DMS53 (cell line): ENCODE measurements at regions not wholly inside any gene's neighbourhood (a gene's known extent, or its start where the extent isn't known, plus 50 kb on each side); places are given as distances from the start of the nearest gene placed in this dataset.
A peak's percentile ranks its signal among the peaks of the same experiment; 100 is the strongest.
"Not testable (repeated sequence)": the region's sequence is repeated elsewhere in the genome, so short reads cannot be mapped to it uniquely, and the experiment has no call there.

Experiments used
- DNase-seq: peaks from one replicate; lab custom pipeline; 2025; lab: John Stamatoyannopoulos, UW

GRCh38 chr13:83100237-83100636, 782.0 kb downstream of the SLITRK1 start:
- no peak for DNase-seq

GRCh38 chr13:83088858-83089257, 793.4 kb downstream of the SLITRK1 start:
- DNase-seq: no peak

DNA sequence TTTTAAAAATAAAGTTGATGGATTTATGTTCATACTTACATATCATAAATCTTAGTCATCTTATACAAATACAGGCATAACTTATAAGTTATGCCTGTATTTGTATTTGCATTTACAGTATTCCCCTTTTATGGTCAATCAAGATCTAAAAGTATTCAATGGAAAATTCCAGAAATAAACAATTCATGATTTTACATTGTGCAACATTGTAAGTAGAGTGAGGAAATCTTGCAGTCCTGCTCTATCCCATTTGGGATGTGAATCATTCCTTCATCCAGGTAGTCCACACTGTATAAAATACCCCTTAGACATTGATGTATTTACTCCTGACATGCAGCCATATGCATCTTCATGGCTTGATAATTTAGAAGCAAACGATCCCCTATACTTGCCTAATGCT, 795.3 kb downstream of the SLITRK1 start:
- DNase-seq: no peak

DNA sequence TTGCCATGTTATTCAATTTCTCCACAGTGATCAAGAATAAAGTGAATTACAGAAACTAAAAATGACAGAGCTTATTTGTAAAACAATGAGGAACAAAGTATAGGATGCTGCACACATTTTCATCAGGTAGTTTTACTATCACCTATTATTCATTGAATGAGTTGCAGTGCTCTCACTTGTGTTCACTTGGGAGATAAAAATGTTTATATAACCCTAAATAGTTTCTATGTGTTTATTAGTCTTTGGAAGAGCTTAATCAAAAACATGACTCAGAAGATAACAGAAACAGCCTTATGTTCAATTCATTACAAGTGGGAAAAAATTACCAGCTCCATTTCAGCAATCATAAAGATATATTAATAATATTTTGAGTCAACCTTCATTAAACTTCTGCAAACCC, 796.2 kb downstream of the SLITRK1 start:
- no peak for DNase-seq

DNA sequence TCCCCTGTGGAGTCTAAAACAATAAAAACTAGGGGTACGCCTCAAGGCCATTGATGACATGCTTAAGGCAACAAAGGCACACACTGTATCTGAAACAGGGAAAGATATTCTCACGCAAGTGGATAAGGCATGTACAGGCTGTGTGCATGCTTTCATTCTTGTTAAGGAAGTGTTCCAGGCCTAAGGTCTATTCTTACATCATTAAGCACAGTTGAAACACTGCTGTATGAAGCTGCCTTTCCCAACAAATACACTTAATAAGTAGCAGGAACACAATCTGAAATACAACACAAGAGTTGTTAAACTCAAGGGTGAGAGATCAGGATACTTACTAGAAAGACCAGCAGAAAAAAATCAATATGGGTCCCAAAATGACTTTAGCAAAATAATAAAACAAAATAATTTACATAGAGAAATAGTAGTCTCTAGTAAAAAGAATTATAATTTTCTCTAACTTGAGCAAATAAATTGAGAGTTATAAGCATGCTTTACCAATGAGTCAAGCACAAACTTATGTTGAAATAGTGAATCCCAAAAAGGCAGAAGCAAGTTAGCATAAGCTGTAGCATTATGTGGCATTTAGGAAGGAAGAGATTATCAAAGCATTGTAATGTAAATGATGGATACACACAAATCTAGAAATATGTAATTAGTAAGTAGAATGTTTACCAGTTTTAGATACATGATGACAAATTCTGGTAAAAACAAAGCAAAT, 796.9 kb downstream of the SLITRK1 start:
- DNase-seq: no peak

DNA sequence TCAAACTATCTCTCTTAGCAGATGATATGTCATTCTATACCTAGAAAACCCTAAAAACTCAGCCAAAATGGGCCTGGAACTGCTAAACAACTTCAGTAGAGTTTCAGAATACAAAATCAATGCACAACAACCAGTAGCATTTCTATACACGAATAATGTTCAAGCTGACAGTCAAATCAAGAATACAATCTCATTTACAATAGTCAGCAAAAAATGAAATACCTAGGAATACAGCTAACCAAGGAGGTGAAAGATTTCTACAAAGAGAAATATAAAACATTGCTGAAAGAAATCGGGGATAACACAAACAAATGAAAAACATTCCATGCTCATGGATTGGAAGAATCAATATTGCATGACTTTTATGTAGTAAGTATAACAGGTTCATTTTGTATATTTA, 804.8 kb downstream of the SLITRK1 start:
- no peak for DNase-seq

- not testable (repeated sequence) for DNase-seq
Observed at GRCh38 chr13:83073930-83074329, 808.3 kb downstream of the SLITRK1 start.

DNA sequence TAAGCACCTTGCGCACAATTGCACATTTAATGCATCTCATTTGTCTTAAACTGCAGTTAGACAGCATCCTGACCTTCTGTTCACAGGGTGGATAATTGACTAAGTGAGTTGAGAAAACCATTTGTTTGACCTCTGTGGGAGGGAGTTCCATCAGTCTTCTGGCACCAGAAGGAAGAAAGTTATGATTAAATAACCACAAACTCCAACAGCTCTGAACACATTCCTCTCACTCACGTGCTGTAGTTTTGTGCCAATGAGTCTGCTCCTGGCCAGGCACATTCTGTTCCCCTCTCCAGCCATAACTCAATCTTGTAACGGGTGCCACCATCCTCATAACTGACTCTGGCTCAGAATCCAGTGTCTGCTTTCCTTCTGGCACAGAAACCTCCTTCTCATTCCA, 817.2 kb downstream of the SLITRK1 start:
- no peak for DNase-seq

GRCh38 chr13:83057119-83057518, 825.2 kb downstream of the SLITRK1 start:
- DNase-seq: peak; percentile 0

GRCh38 chr13:83056269-83056668, 826.0 kb downstream of the SLITRK1 start:
- DNase-seq: no peak

DNA sequence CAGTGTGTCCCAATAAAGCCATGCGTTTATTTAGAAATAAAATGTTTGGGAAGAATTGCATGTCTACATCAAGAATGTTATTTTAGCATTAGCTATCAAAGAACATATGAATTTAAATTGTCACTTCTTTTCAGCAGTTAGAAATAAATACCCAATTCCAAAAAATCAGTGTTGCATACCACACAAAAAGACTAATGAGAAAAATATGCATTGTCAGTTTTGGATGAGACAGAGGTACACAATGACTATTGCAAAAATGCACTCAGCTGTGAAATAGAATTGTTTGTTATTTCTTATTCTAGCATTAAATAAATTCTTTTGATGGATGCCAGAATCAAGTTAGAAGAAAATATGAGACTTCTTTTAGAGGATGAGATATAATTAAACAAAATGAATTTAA, 833.9 kb downstream of the SLITRK1 start:
- DNase-seq: no peak

- DNase-seq: no peak
Observed at GRCh38 chr13:83024955-83025594, 857.2 kb downstream of the SLITRK1 start.

DNA sequence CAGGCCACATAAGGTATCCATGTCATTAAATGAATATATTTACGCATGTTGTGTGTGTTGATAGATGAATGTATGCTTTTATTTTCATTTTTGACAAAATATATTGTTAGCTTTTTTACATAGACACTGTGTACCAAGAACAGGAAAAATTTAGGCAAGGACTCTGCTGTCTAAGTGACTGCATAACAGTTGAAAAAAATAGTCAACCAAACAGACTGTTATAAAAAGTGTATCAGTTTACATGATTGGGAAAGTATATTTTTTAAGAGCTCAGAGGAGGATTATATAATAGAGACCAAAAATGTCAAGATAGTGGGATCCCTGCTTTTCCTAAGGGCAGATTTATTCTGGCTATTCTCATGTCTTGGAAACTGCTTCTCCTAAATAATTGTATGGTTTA, 858.0 kb downstream of the SLITRK1 start:
- DNase-seq: no peak

DNA sequence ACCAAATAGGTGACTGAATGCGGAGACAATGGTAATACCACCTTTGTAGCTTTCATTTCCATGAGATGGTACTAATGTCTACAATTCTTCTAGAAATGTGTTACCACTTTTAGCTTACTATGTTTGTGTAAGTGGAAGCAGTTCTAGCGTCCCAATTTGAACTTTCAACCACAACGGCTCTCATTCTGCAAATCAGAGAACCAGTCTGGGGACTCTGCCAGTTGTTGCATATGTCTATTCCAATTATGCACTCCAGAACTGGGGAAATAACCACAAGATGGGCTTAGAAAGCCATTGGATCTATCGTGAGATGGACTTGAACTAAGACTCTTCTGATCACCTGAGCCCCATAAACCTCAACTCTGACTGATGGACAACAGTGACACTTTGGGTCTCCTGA, 862.3 kb downstream of the SLITRK1 start:
- DNase-seq: no peak

DNA sequence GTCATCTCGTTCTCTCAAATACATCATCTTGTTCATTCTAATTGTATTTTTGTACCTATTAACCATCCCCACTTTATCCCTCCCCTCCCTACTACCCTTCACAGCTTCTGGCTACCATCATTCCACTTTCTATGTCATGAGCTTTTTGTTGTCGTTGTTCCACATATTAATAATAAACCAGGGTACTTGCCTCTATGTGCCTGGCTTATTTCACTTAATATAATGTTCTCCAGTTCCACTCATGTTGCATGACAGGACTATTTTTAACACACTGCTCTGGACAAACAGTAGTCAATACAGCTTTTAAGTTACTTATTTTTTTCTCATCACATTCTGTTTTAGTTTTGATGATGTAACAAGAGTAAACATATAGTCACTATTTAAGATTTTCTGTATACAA, 872.3 kb downstream of the SLITRK1 start:
- DNase-seq: no peak

DNA sequence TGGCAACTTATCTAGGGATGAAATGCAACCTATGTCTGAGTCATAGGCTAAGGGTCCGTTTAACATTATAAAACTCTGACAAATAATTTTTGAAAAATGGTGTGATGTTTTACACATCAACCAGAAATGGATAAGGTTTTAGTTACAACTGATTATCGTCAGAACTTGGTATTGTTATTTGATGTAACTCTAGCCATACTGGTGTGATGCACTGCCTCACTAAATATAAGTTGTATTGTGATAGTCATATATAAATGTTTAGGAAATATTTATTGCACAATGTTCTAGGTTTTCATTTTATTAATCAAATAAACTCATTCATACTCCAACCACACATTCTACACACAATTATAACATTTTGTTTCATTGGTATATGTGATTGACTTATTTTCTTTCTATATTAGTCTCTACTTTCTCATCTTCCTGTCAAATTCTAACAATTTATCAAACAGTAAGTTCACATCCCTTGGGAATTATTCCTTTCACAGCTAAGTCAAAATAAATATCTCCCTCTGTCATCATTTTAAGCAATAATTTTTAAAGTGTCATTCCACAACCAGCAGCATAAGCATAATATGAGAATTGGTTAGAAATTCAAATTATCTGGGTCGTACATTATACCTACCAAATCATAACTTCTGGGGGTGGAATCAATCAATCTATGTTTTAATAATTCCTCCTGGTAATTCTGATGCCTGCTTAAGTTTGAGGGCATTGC, 873.9 kb downstream of the SLITRK1 start:
- no peak for DNase-seq

DNA sequence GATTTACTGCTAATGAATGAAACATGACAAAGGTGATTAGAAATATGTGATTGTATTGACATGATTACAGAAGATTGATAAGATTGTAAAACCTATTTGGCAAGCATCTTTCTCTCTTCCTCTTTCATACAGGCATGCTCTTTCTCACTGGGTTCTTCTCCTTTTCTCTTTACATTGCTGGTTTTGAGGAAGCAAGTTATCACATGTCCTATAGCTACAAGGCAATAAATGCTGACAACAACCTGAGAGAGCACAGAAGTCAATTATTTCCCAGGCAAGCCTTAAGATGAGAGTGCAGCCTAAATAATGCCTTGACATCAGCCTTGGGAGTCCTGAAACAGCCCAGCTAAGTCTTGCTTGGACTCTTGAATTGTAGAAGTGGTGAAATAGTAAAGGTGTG, 875.0 kb downstream of the SLITRK1 start:
- DNase-seq: no peak

DNA sequence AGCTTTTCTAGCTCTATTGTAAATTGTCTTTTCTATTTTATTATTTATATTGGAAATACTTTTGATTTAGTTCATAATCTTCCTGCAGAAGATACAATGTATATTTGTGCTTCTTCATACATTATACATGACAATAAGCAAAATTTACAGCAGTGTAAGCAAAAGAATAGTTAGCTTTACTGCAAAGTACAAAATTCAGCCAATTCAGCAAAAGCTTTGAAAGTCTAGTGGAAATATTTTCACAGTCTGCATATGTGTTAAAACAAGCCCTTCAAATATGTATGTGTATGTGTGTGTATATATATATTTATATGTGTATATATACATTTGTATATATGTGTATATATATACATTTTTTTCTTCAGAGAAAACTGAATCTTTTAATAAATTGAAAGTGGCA, 879.1 kb downstream of the SLITRK1 start:
- no peak for DNase-seq

- DNase-seq: no peak
Observed at GRCh38 chr13:82993417-82993816, 888.9 kb downstream of the SLITRK1 start.

DNA sequence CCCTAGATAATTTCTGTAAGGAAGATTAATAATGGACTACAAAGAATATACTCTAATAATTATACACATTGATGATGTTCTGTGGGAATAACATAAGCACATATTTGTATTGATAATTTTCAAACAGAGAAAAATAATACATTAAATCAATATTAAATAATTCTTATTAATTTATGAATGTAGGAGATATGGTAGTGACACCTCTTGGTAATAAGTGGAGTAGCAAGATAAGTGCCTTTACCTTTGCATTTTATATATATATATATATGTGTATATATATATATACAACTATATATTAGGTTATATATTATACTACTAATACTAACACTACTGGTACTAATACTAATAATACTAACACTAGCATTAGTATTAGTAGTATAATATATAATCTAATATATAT, 905.8 kb downstream of the SLITRK1 start:
- no peak for DNase-seq

DNA sequence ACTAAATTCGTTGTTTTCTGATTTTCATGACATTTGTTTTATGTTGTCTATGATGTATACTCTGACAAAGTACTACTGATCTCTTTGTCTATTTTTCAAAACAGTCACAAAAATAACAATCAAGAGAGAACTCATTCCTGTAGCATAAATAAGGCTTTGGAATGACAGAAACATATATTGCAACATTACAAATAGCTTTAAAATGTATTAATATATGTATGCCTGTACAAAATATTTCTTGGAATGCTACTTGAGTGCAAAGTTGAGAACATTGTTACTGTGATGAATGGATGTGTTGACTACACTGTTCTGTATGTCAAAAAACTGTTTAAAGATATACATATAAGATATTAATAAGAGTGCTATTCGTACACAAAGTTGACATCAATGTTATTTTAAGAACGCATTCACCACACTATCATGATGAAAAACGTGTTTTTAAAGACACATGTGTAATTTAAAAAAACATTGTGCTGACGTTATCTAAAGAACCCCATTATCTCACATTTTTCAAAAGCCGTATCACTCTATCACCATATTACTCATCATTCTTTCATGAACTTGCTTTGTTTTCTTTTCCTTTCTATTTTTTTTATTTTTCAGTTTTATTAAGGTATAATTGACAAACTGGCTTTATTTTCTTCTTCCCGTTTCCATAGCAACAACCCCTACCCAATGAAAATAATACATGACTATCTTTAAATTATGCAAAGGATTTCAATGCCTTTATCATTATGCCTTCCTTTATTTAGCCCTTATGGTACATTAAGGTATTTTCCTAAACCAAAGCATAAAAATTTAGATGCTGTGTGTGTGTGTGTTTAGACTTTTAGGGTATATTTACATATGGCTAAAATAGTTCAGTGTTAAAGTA, 918.8 kb downstream of the SLITRK1 start:
- DNase-seq: no peak

DNA sequence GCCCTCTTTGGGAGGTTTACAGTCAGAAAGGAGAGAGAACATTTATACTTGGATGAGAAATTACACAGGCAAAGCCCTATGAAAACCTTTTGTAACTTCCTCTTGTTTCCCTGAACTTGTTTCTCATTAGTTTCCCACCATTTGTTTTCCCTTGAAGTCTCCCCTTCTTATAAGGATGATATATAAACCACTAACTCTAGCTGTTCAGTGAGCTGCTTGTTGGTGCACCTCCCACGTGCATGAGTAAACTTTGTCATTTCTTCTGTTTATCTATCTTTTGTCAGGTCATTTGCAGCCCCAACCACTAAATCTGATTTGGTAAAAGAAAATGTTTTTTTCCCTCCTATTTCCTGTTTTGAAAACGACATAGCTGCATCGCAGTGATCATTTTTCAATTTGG, 919.9 kb downstream of the SLITRK1 start:
- no peak for DNase-seq
